Activated CD4-positive, alpha-beta memory T cell treated with anti-CD3 and anti-CD28 coated beads, Interleukin-2, amount 10 ng/mL, durations not matched to agents 7 days and 5 days (primary cell): ENCODE measurements at regions not wholly inside any gene's neighbourhood (a gene's known extent, or its start where the extent isn't known, plus 50 kb on each side); places are given as distances from the start of the nearest gene placed in this dataset.

ENCODE experiments used
- CTCF ChIA-PET: fragments of 350-600 bp; sonication (Branson Sonifier 250); formaldehyde crosslinking; loops from one replicate; lab custom pipeline; 2021; ENCODE audit warnings: antibody characterized with exemption, inconsistent platforms; lab: Charles Lee
- POLR2A ChIA-PET: fragments of 350-600 bp; sonication (Branson Sonifier 250); formaldehyde crosslinking; loops from one replicate; lab custom pipeline; 2021; ENCODE audit warnings: antibody characterized with exemption; lab: Charles Lee
- DNase-seq: peaks from one replicate; pipeline ENCODE4 v3.0.0-alpha.2; 2020
- H3K27ac Mint-ChIP-seq: one replicate; pipeline ENCODE4 v1.8.0; 2021; ENCODE audit warnings: mild to moderate bottlenecking, mixed read lengths
- H3K27me3 Mint-ChIP-seq: one replicate; pipeline ENCODE4 v1.8.0; 2021; ENCODE audit warnings: mixed read lengths
- H3K36me3 Mint-ChIP-seq: one replicate; pipeline ENCODE4 v1.8.0; 2021; ENCODE audit warnings: low read depth, mixed read lengths
- H3K4me1 Mint-ChIP-seq: one replicate; pipeline ENCODE4 v1.8.0; 2021; ENCODE audit warnings: mixed read lengths
- H3K4me3 Mint-ChIP-seq: one replicate; pipeline ENCODE4 v1.8.0; 2021; ENCODE audit warnings: mild to moderate bottlenecking, mixed read lengths
- H3K9me3 Mint-ChIP-seq: one replicate; pipeline ENCODE4 v1.8.0; 2021; ENCODE audit warnings: mixed read lengths

DNA sequence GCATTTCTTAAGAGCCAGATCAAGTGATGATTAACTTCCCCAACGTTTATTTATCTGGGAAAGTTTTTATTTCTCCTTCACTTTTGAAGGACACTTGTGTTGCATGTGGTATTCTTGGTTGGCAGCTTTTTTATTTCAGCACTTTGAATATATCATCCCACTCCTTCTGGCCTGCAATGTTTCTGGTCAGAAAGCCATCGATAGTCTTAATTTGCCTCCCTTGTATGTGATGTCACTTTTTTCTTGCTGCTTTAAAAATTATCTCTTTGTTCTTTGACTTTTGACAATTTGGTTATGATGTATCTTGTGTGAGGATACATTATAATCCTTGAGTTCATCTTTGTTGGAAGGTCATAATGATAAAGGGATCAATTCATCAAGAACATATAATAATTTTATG lies 503.2 kb downstream of the OTOL1 start:
- no peaks in the 10 kb centered on the region for H3K36me3 Mint-ChIP-seq
- peaks cover 5% of the 10 kb centered on the region for H3K9me3 Mint-ChIP-seq
- CTCF ChIA-PET = no interaction called here
- H3K27ac Mint-ChIP-seq = no peak overlapping the region
- POLR2A ChIA-PET = no interaction called here
- H3K4me3 Mint-ChIP-seq = no peak overlapping the region
- H3K27me3 Mint-ChIP-seq = no peaks in the 10 kb centered on the region
- H3K4me1 Mint-ChIP-seq = no peaks in the 10 kb centered on the region
- DNase-seq = no peak

GRCh38 chr3:162007722-162008121 lies 511.1 kb downstream of the OTOL1 start:
- Mint-ChIP-seq H3K9me3 (peaks cover 6% of the 10 kb centered on the region), H3K4me1 (no peaks in the 10 kb centered on the region), H3K27me3 (no peaks in the 10 kb centered on the region), H3K4me3 (no peak overlapping the region), H3K27ac (no peak overlapping the region), H3K36me3 (no peaks in the 10 kb centered on the region)
- ChIA-PET POLR2A (no interaction called here), CTCF (no interaction called here)
- no peak for DNase-seq

GRCh38 chr3:162012633-162013032 lies 516.0 kb downstream of the OTOL1 start:
- no peak overlapping the region for H3K27ac Mint-ChIP-seq
- no peak overlapping the region for H3K4me3 Mint-ChIP-seq
- DNase-seq = no peak
- H3K9me3 Mint-ChIP-seq = peaks cover 2% of the 10 kb centered on the region
- ChIA-PET CTCF (no interaction called here), POLR2A (no interaction called here)
- H3K36me3 Mint-ChIP-seq = no peaks in the 10 kb centered on the region
- no peaks in the 10 kb centered on the region for H3K27me3 Mint-ChIP-seq
- no peaks in the 10 kb centered on the region for H3K4me1 Mint-ChIP-seq

GRCh38 chr3:162014284-162014683 lies 517.7 kb downstream of the OTOL1 start:
- no peaks in the 10 kb centered on the region for H3K27me3 Mint-ChIP-seq
- H3K4me3 Mint-ChIP-seq = no peak overlapping the region
- ChIA-PET CTCF (no interaction called here), POLR2A (no interaction called here)
- no peak overlapping the region for H3K27ac Mint-ChIP-seq
- H3K4me1 Mint-ChIP-seq = no peaks in the 10 kb centered on the region
- no peak for DNase-seq
- peaks cover 2% of the 10 kb centered on the region for H3K9me3 Mint-ChIP-seq
- H3K36me3 Mint-ChIP-seq = no peaks in the 10 kb centered on the region

- Mint-ChIP-seq H3K27me3 (no peaks in the 10 kb centered on the region), H3K9me3 (peaks cover 4% of the 10 kb centered on the region), H3K4me1 (no peaks in the 10 kb centered on the region), H3K36me3 (no peaks in the 10 kb centered on the region), H3K27ac (no peak overlapping the region), H3K4me3 (no peak overlapping the region)
- POLR2A ChIA-PET = no interaction called here
- DNase-seq = no peak
- CTCF ChIA-PET = no interaction called here
Measured at GRCh38 chr3:162015856-162016255, 519.2 kb downstream of the OTOL1 start.

DNA sequence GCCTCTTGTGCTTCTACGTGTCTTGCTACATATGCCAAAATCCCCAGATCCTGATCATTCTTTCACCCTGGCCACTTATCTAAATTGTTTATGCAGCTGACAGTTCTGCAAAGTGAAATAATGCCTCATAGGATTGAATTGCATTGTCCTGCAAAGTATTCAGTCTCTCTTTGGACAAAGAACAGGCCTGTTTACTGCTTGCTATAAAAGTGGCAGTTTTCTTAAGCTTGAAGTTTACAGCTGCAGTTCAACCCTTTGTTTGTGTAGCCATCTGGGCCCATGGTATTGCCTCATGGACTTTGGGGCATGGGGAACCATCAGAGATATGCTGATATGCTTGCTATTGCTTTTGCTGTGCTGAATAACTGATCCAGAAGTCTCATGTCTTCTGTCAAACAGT lies 523.2 kb downstream of the OTOL1 start:
- ChIA-PET CTCF (no interaction called here), POLR2A (no interaction called here)
- no peaks in the 10 kb centered on the region for H3K27me3 Mint-ChIP-seq
- no peak for DNase-seq
- H3K36me3 Mint-ChIP-seq = no peaks in the 10 kb centered on the region
- H3K4me1 Mint-ChIP-seq = no peaks in the 10 kb centered on the region
- H3K9me3 Mint-ChIP-seq = peaks cover 7% of the 10 kb centered on the region
- H3K4me3 Mint-ChIP-seq = no peak overlapping the region
- no peak overlapping the region for H3K27ac Mint-ChIP-seq

- CTCF ChIA-PET = no interaction called here
- peaks cover 9% of the 10 kb centered on the region for H3K9me3 Mint-ChIP-seq
- no peak overlapping the region for H3K27ac Mint-ChIP-seq
- H3K4me1 Mint-ChIP-seq = no peaks in the 10 kb centered on the region
- POLR2A ChIA-PET = no interaction called here
- DNase-seq = no peak
- no peak overlapping the region for H3K4me3 Mint-ChIP-seq
- H3K27me3 Mint-ChIP-seq = no peaks in the 10 kb centered on the region
- no peaks in the 10 kb centered on the region for H3K36me3 Mint-ChIP-seq
Measured at GRCh38 chr3:162021206-162021605, 524.6 kb downstream of the OTOL1 start.

- no peak for DNase-seq
- H3K4me3 Mint-ChIP-seq = no peak overlapping the region
- H3K27me3 Mint-ChIP-seq = no peaks in the 10 kb centered on the region
- H3K36me3 Mint-ChIP-seq = no peaks in the 10 kb centered on the region
- CTCF ChIA-PET = no interaction called here
- no peaks in the 10 kb centered on the region for H3K4me1 Mint-ChIP-seq
- POLR2A ChIA-PET = no interaction called here
- H3K27ac Mint-ChIP-seq = no peak overlapping the region
- peaks cover 9% of the 10 kb centered on the region for H3K9me3 Mint-ChIP-seq
Measured at GRCh38 chr3:162022911-162023310, 526.3 kb downstream of the OTOL1 start.

DNA sequence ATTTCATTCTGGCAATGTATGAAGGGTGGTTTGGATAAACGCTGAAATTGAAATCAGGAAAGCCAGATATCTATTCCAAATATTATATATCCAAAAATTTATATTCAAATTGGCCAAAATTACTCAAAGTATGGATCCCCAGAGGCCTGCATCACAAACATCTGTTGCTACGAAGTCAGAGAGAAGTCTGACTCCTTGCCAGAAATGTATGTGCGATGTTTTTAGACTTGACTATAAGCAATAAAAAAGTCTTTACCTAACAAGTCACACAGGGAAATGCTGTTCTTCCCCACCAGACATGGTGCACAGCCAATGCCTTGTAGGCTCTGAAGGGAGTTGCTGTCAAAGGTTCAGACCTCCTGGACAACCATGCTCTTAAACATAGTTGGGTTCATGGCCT lies 533.1 kb downstream of the OTOL1 start:
- Mint-ChIP-seq H3K4me1 (no peaks in the 10 kb centered on the region), H3K4me3 (no peak overlapping the region), H3K27ac (no peak overlapping the region), H3K9me3 (peaks cover 11% of the 10 kb centered on the region), H3K27me3 (no peaks in the 10 kb centered on the region), H3K36me3 (no peaks in the 10 kb centered on the region)
- ChIA-PET POLR2A (no interaction called here), CTCF (no interaction called here)
- DNase-seq = no peak

DNA sequence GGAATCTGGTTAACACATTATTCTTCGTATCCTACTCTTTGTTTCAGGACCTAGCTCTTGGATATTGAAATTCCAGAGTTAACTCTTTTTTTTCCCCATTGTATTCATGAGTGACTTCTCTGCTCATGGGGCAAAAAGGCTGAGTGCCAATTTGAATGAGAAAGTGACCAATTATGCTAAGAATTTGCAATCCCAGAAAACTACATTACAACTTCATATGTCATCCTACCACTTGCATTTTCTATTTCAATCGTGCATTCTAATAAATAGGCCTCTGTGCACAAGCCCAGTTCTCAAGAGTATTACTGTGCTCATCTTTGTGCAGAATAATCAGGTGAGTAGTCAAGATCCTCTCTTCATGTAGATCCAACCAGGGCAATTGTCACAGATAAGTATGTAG lies 537.8 kb downstream of the OTOL1 start:
- H3K4me3 Mint-ChIP-seq = no peak overlapping the region
- H3K27ac Mint-ChIP-seq = no peak overlapping the region
- H3K27me3 Mint-ChIP-seq = no peaks in the 10 kb centered on the region
- H3K4me1 Mint-ChIP-seq = no peaks in the 10 kb centered on the region
- ChIA-PET CTCF (no interaction called here), POLR2A (no interaction called here)
- no peaks in the 10 kb centered on the region for H3K36me3 Mint-ChIP-seq
- DNase-seq = no peak
- peaks cover 7% of the 10 kb centered on the region for H3K9me3 Mint-ChIP-seq

GRCh38 chr3:162041622-162042021 lies 545.0 kb downstream of the OTOL1 start:
- H3K27ac Mint-ChIP-seq = no peak overlapping the region
- ChIA-PET POLR2A (no interaction called here), CTCF (no interaction called here)
- peaks cover 9% of the 10 kb centered on the region for H3K9me3 Mint-ChIP-seq
- no peak overlapping the region for H3K4me3 Mint-ChIP-seq
- no peaks in the 10 kb centered on the region for H3K27me3 Mint-ChIP-seq
- H3K36me3 Mint-ChIP-seq = no peaks in the 10 kb centered on the region
- H3K4me1 Mint-ChIP-seq = no peaks in the 10 kb centered on the region
- no peak for DNase-seq

- ChIA-PET POLR2A (no interaction called here), CTCF (no interaction called here)
- no peak overlapping the region for H3K4me3 Mint-ChIP-seq
- no peak for DNase-seq
- H3K27me3 Mint-ChIP-seq = no peaks in the 10 kb centered on the region
- no peaks in the 10 kb centered on the region for H3K36me3 Mint-ChIP-seq
- peaks cover 11% of the 10 kb centered on the region for H3K9me3 Mint-ChIP-seq
- H3K4me1 Mint-ChIP-seq = no peaks in the 10 kb centered on the region
- no peak overlapping the region for H3K27ac Mint-ChIP-seq
Measured at GRCh38 chr3:162052636-162053035, 556.0 kb downstream of the OTOL1 start.

DNA sequence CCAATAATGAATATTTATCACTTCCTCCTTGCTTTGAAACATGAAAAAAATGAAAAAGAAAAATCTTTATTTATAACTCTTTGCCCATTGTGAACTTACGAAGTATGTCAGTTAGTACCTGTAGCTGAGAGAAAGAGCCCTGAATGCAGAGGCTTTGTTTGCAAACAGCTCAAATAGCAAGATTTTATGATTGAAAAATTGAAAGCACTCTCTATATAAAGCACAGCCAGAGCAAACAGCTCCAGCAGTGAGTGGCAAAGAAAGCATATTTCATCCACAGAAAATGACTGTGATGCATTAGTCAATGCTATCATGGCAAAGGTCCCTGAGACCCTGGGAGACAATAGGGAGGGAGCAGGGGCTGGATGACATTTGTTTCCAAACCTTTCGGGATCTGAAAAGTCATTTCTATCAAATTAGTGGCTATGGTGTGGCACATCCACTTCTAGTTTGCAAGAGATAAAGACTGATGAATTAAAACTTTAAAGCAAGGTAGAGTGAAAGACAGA lies 576.1 kb downstream of the OTOL1 start:
- Mint-ChIP-seq H3K4me3 (no peak overlapping the region), H3K27me3 (no peaks in the 10 kb centered on the region), H3K4me1 (no peaks in the 10 kb centered on the region), H3K27ac (no peak overlapping the region), H3K9me3 (peaks cover 9% of the 10 kb centered on the region), H3K36me3 (no peaks in the 10 kb centered on the region)
- CTCF ChIA-PET = no interaction called here
- no peak for DNase-seq
- POLR2A ChIA-PET = no interaction called here

DNA sequence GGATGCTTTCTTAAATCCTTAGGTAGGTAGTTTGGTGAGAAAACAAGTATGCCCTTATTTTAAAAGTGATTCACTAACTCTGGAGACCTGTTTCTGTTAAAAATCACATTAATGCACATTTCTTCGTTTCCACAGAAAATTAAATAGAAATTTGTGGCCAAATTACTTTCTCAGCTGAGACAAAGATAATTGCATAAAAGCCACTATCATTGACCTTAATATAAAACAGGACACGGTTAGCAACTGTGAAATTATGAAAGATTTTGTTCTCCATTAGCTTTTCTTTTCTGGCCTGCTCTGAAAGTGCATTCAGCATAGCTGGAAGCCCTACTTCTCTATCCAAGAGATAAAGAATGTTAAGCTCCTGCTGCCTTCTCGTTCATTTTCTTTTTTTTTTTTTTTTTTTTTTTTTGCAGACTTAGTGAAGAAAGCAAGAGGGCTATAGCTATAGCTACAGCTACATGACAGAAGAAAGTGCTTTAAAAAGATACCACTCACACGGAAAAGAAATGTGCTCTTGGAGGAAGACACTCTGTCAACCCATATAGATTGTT lies 576.9 kb downstream of the OTOL1 start:
- Mint-ChIP-seq H3K27ac (no peak overlapping the region), H3K4me3 (no peak overlapping the region)
- POLR2A ChIA-PET = no interaction called here

More for the DNA sequence above, 576.9 kb downstream of the OTOL1 start:
- Mint-ChIP-seq H3K9me3 (peaks cover 11% of the 10 kb centered on the region), H3K4me1 (no peaks in the 10 kb centered on the region), H3K27me3 (no peaks in the 10 kb centered on the region), H3K36me3 (no peaks in the 10 kb centered on the region)
- CTCF ChIA-PET = interaction anchor here (0.7 kb wide), 1 partner anchor 191 kb away, joined by 4 read pairs; no protein-coding TSS in a partner anchor
- DNase-seq = no peak
